Gastroesophageal sphincter (tissue), 3 donors: ENCODE measurements at regions not wholly inside any gene's neighbourhood (a gene's known extent, or its start where the extent isn't known, plus 50 kb on each side); places are given as distances from the start of the nearest gene placed in this dataset.

ENCODE experiments used
- EP300 ChIP-seq: sonication (generic); formaldehyde crosslinking; IDR thresholded peaks from one replicate; pipeline ENCODE4 v1.6.1; 2017; ENCODE audit warnings: antibody characterized with exemption, mild to moderate bottlenecking
- TF ChIP-seq, protein P1 (sequence below), 4 experiments: fragments of 200-600 bp in 2 of 4; fragments of 450-650 bp in 2 of 4; sonication (generic) in 1 of 4; IDR thresholded peaks; one replicate each; pipeline ENCODE4 v1.5.1; 2017 to 2019; ENCODE audit warnings: antibody characterized with exemption in 4 of 4, mild to moderate bottlenecking in 2 of 4, moderate library complexity in 2 of 4

DNA sequence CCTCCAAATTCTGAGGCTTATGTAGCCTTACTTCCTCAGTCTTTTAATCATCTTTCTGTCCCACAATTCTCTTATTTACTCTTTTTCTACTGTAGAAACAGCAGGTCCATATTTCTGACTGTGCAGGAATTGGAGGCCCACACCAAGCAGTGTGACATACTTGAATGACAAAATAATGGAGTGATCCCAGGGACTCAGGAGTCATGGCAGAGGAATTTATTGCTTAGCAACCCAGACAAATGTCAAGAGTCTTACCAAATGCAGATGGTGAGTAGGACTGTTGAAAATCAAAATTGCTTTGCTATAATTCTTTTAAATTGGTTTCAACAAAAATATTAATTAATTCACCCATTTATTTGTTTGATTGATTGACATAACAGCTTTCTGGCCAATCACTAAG, 59.9 kb downstream of the HTR1B start:
- TF ChIP-seq, protein P1, sequence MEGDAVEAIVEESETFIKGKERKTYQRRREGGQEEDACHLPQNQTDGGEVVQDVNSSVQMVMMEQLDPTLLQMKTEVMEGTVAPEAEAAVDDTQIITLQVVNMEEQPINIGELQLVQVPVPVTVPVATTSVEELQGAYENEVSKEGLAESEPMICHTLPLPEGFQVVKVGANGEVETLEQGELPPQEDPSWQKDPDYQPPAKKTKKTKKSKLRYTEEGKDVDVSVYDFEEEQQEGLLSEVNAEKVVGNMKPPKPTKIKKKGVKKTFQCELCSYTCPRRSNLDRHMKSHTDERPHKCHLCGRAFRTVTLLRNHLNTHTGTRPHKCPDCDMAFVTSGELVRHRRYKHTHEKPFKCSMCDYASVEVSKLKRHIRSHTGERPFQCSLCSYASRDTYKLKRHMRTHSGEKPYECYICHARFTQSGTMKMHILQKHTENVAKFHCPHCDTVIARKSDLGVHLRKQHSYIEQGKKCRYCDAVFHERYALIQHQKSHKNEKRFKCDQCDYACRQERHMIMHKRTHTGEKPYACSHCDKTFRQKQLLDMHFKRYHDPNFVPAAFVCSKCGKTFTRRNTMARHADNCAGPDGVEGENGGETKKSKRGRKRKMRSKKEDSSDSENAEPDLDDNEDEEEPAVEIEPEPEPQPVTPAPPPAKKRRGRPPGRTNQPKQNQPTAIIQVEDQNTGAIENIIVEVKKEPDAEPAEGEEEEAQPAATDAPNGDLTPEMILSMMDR (IDR thresholded peaks at IDR 0.05) = no peak
- no peak for TF ChIP-seq EP300
